Fibroblast of pulmonary artery (primary cell): ENCODE measurements at regions not wholly inside any gene's neighbourhood (a gene's known extent, or its start where the extent isn't known, plus 50 kb on each side); places are given as distances from the start of the nearest gene placed in this dataset.
"Not testable (repeated sequence)": the region's sequence is repeated elsewhere in the genome, so short reads cannot be mapped to it uniquely, and the experiment has no call there.

Experiments
- DNase-seq: peaks from one replicate; pipeline ENCODE4 v3.0.0-alpha.2; 2010; ENCODE audit warnings: low read depth
- H3K4me3 ChIP-seq: replicated peaks from 2 replicates; pipeline ENCODE4 v1.5.1; 2011; ENCODE audit warnings: low read depth, mild to moderate bottlenecking, control low read depth, low read length, moderate library complexity
- TF ChIP-seq, protein P1 (sequence below): IDR thresholded peaks from 2 replicates; pipeline ENCODE4 v1.5.1; 2011; ENCODE audit warnings: mild to moderate bottlenecking, control low read depth, low read length, inconsistent platforms; ENCODE audit errors: missing control alignments

- DNase-seq: no peak
- TF ChIP-seq, protein P1, sequence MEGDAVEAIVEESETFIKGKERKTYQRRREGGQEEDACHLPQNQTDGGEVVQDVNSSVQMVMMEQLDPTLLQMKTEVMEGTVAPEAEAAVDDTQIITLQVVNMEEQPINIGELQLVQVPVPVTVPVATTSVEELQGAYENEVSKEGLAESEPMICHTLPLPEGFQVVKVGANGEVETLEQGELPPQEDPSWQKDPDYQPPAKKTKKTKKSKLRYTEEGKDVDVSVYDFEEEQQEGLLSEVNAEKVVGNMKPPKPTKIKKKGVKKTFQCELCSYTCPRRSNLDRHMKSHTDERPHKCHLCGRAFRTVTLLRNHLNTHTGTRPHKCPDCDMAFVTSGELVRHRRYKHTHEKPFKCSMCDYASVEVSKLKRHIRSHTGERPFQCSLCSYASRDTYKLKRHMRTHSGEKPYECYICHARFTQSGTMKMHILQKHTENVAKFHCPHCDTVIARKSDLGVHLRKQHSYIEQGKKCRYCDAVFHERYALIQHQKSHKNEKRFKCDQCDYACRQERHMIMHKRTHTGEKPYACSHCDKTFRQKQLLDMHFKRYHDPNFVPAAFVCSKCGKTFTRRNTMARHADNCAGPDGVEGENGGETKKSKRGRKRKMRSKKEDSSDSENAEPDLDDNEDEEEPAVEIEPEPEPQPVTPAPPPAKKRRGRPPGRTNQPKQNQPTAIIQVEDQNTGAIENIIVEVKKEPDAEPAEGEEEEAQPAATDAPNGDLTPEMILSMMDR: no peak
Measured at GRCh38 chr3:159882367-159882766, 106.3 kb upstream of the IL12A start.

DNA sequence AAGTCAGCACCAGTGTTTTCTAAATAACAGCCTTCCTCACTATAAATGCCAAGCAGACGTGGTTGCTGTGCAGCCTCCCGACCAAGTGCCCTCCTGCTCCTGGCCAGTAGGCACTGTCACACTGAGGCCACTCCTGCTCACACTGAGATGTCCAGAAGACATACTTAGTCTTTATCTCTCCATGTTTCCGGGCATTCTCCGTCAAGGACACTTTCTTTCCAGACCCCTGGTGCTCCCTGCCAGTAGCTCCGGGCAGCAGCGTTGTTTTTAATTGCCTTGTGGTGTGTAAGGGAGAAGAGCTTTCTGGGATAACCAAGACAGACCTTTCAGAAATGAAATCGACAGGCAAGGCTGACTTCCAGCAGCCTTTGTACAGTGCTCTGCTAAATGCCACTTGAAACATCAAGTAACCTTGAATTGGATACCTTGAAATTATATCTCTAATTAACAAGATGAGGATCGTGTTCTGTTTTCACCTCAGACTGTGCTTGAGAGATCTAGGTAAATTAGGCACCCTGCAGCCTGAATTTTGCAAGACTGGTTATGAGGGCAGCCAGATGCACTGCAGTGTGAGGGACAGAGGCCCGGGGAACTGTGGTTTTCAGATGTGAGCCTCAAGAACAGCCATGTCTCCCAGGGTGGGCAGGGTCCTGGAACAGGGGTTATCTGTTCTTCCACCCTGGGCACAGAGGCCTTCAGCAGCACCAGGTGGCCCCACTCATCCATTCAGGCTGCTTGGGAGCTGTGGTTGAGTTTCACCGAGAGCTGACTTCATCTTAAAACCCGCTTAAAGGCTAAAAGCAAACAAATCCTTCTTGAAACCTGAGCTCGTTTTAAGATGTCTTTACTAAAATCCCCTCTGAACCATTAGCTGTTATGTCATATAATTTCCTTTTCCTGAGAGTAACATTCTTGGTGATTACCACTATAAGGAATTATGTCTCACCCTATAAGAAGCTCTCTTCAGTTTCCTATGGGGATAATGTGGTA, 105.5 kb upstream of the IL12A start:
- TF ChIP-seq, protein P1: no peak
- H3K4me3 ChIP-seq: no peak overlapping the region
- DNase-seq: peak; percentile 32

More at GRCh38 chr3:159882367-159882766, 106.3 kb upstream of the IL12A start:
- no peak overlapping the region for H3K4me3 ChIP-seq

GRCh38 chr3:159884661-159885402, 103.8 kb upstream of the IL12A start:
- TF ChIP-seq, protein P1: peak; percentile 56
- DNase-seq: peak; percentile 75
- H3K4me3 ChIP-seq: no peak overlapping the region

DNA sequence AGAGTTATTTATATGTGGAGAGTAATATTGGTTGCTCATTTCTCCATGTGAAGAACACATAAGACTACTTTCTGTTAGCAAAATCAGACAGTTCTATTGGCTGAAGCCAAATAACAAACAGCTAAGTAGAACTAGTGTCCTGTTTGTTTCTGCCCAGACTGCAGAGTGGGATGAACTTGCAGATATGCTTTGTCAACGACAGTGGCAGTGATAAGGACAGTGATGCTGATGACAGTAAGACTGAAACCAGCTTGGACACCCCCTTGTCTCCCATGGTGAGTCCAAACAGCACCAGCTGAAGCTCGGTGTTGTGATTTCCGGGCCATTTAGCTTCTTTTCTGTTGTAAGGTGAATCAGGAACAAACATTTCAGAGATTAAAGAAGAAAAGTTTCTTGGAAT, 102.6 kb upstream of the IL12A start:
- TF ChIP-seq, protein P1: no peak
- no peak overlapping the region for H3K4me3 ChIP-seq
- no peak for DNase-seq

- DNase-seq, H3K4me3 ChIP-seq: not testable (repeated sequence)
Measured at GRCh38 chr3:159886530-159886929, 102.1 kb upstream of the IL12A start.

DNA sequence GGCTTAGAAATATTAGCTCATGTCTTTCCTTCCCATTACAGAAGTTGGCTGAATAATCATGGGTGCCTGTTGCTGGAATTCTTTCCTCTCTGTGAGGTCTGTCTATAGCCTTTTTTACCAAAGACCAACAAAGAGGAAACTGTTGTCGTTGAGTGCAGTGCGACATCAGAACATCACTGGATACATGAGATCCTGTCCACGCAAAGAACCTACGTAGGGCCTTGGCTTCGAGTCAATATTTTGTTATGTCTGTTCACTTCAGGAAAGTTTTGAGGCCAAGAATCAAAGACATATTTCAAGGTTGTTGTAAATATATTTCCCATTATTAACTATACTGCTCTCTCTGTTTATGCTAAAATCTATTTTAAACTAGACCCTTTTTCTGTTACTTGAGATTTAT, 101.5 kb upstream of the IL12A start:
- no peak for DNase-seq
- H3K4me3 ChIP-seq: no peak overlapping the region
- TF ChIP-seq, protein P1: no peak

DNA sequence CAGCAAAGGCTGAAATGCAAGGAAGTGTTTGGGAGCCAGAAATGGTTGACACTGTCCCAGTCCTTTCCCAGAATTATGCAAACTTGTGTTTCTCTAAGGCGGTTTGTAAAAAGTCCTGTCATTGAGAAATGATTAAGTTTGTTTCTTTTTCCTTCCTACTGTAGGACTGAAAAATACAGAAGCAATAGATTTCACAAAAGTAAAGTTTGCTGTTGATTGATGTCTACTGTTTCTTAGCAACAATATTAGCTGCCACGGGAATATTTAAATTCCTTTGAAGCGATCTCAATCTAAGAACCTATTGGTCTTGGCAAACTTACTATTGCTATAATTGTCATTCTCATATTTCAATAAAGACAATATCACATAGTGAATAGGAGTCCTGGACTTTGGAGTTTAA, 100.7 kb upstream of the IL12A start:
- DNase-seq: no peak
- TF ChIP-seq, protein P1: no peak

More for the DNA sequence above, 100.7 kb upstream of the IL12A start:
- no peak overlapping the region for H3K4me3 ChIP-seq
